CD8-positive, alpha-beta memory T cell (primary cell): ENCODE measurements at regions not wholly inside any gene's neighbourhood (a gene's known extent, or its start where the extent isn't known, plus 50 kb on each side); places are given as distances from the start of the nearest gene placed in this dataset.

ENCODE experiments used
- CTCF ChIA-PET: fragments of 350-600 bp; sonication (Branson Sonifier 250); formaldehyde crosslinking; loops from one replicate; lab custom pipeline; 2021; ENCODE audit warnings: antibody characterized with exemption; lab: Charles Lee
- POLR2A ChIA-PET: fragments of 350-600 bp; sonication (Branson Sonifier 250); formaldehyde crosslinking; loops from one replicate; lab custom pipeline; 2021; ENCODE audit warnings: antibody characterized with exemption; lab: Charles Lee
- DNase-seq, 5 donors: peaks; one replicate each; pipeline versions ENCODE4 v3.0.0 to v3.0.0-alpha.2; 2020 to 2022; ENCODE audit warnings: mixed read lengths in 1 of 5
- H3K27ac ChIP-seq: one replicate; pipeline ENCODE4 v1.7.0; 2013; ENCODE audit warnings: low read depth, mild to moderate bottlenecking, low read length, moderate library complexity
- H3K27me3 ChIP-seq: 2 replicates; pipeline ENCODE4 v1.7.0; 2013; ENCODE audit warnings: low read length, mild to moderate bottlenecking; ENCODE audit not compliant: insufficient read depth, poor library complexity, severe bottlenecking
- H3K36me3 ChIP-seq: 2 replicates; pipeline ENCODE4 v1.7.0; 2013; ENCODE audit warnings: mild to moderate bottlenecking, low read length, moderate library complexity; ENCODE audit not compliant: insufficient read depth
- H3K4me1 ChIP-seq: 2 replicates; pipeline ENCODE4 v1.7.0; 2013; ENCODE audit warnings: mild to moderate bottlenecking, low read length, moderate library complexity; ENCODE audit not compliant: insufficient read depth
- H3K4me3 ChIP-seq: 2 replicates; pipeline ENCODE4 v1.7.0; 2013; ENCODE audit warnings: mild to moderate bottlenecking, low read length
- H3K9me3 ChIP-seq: 2 replicates; pipeline ENCODE4 v1.7.0; 2013; ENCODE audit warnings: mild to moderate bottlenecking, low read length
- H3K27ac Mint-ChIP-seq, 8 donors: one replicate each; pipeline ENCODE4 v1.8.0; 2020 to 2021; ENCODE audit warnings: mixed read lengths in 8 of 8, mild to moderate bottlenecking in 6 of 8, inconsistent platforms in 3 of 8, moderate library complexity in 3 of 8
- H3K27me3 Mint-ChIP-seq, 2 donors: one replicate each; pipeline ENCODE4 v1.8.0; 2020 to 2021; ENCODE audit warnings: mixed read lengths in 2 of 2, mild to moderate bottlenecking in 1 of 2, moderate library complexity in 1 of 2
- H3K36me3 Mint-ChIP-seq, 3 donors: one replicate each; pipeline ENCODE4 v1.8.0; 2020 to 2021; ENCODE audit warnings: mixed read lengths in 3 of 3, inconsistent platforms in 1 of 3, mild to moderate bottlenecking in 1 of 3
- H3K4me1 Mint-ChIP-seq, 3 donors: one replicate each; pipeline ENCODE4 v1.8.0; 2020 to 2021; ENCODE audit warnings: mixed read lengths in 3 of 3, inconsistent platforms in 1 of 3, mild to moderate bottlenecking in 1 of 3
- H3K4me3 Mint-ChIP-seq, 7 donors: one replicate each; pipeline ENCODE4 v1.8.0; 2020 to 2021; ENCODE audit warnings: mixed read lengths in 7 of 7, mild to moderate bottlenecking in 6 of 7, moderate library complexity in 4 of 7, inconsistent platforms in 2 of 7
- H3K9me3 Mint-ChIP-seq, 5 donors: one replicate each; pipeline ENCODE4 v1.8.0; 2020 to 2022; ENCODE audit warnings: mixed read lengths in 5 of 5, mild to moderate bottlenecking in 3 of 5, moderate library complexity in 2 of 5, inconsistent platforms in 1 of 5

GRCh38 chr1:29984862-29985605 lies 738.4 kb downstream of the MATN1 start:
- Mint-ChIP-seq H3K36me3 (no peaks in the 10 kb centered on the region), H3K4me1 (no peaks in the 10 kb centered on the region), H3K27me3 (peaks cover 17 to 44% of the 10 kb centered on the region in 2 donors), H3K27ac (no peak overlapping the region), H3K9me3 (peaks cover 0 to 5% (median 0%) of the 10 kb centered on the region in 5 donors), H3K4me3 (no peak overlapping the region)
- no peaks in the 10 kb centered on the region for H3K4me1 ChIP-seq
- H3K9me3 ChIP-seq: no peaks in the 10 kb centered on the region
- no peak for DNase-seq
- no peak overlapping the region for H3K4me3 ChIP-seq
- H3K27me3 ChIP-seq: no peaks in the 10 kb centered on the region
- H3K36me3 ChIP-seq: no peaks in the 10 kb centered on the region
- CTCF ChIA-PET: no interaction called here
- H3K27ac ChIP-seq: no peak overlapping the region
- POLR2A ChIA-PET: no interaction called here

GRCh38 chr1:29984166-29984861 lies 739.1 kb downstream of the MATN1 start:
- H3K4me1 Mint-ChIP-seq: no peaks in the 10 kb centered on the region
- peaks cover 16 to 39% of the 10 kb centered on the region in 2 donors for H3K27me3 Mint-ChIP-seq
- Histone ChIP-seq H3K9me3 (no peaks in the 10 kb centered on the region), H3K27ac (no peak overlapping the region), H3K36me3 (no peaks in the 10 kb centered on the region), H3K4me3 (no peak overlapping the region), H3K27me3 (no peaks in the 10 kb centered on the region), H3K4me1 (no peaks in the 10 kb centered on the region)
- no peak overlapping the region for H3K4me3 Mint-ChIP-seq
- peaks cover 0 to 3% (median 0%) of the 10 kb centered on the region in 5 donors for H3K9me3 Mint-ChIP-seq
- no peak overlapping the region for H3K27ac Mint-ChIP-seq
- no peaks in the 10 kb centered on the region for H3K36me3 Mint-ChIP-seq
- DNase-seq: no peak
- ChIA-PET POLR2A (no interaction called here), CTCF (no interaction called here)

GRCh38 chr1:29983321-29983720 lies 740.1 kb downstream of the MATN1 start:
- H3K9me3 ChIP-seq: no peaks in the 10 kb centered on the region
- no peak for DNase-seq
- H3K9me3 Mint-ChIP-seq: peaks cover 0 to 3% (median 0%) of the 10 kb centered on the region in 5 donors
- no peak overlapping the region for H3K4me3 ChIP-seq
- no peak overlapping the region for H3K27ac Mint-ChIP-seq
- no peaks in the 10 kb centered on the region for H3K36me3 ChIP-seq
- H3K36me3 Mint-ChIP-seq: no peaks in the 10 kb centered on the region
- H3K4me3 Mint-ChIP-seq: no peak overlapping the region
- CTCF ChIA-PET: interaction anchor here (1.1 kb wide), 1 partner anchor 9 kb away, joined by 3 read pairs; no protein-coding TSS in a partner anchor
- POLR2A ChIA-PET: no interaction called here
- H3K27ac ChIP-seq: no peak overlapping the region
- H3K4me1 ChIP-seq: no peaks in the 10 kb centered on the region
- H3K27me3 ChIP-seq: no peaks in the 10 kb centered on the region
- H3K27me3 Mint-ChIP-seq: peaks cover 14 to 39% of the 10 kb centered on the region in 2 donors
- H3K4me1 Mint-ChIP-seq: no peaks in the 10 kb centered on the region

GRCh38 chr1:29981586-29982239 lies 741.7 kb downstream of the MATN1 start:
- DNase-seq: no peak
- Histone ChIP-seq H3K4me1 (no peaks in the 10 kb centered on the region), H3K9me3 (no peaks in the 10 kb centered on the region), H3K4me3 (no peak overlapping the region), H3K27ac (no peak overlapping the region), H3K36me3 (no peaks in the 10 kb centered on the region), H3K27me3 (no peaks in the 10 kb centered on the region)
- no peaks in the 10 kb centered on the region for H3K36me3 Mint-ChIP-seq
- H3K9me3 Mint-ChIP-seq: peaks cover 0 to 9% (median 6%) of the 10 kb centered on the region in 5 donors
- H3K27ac Mint-ChIP-seq: no peak overlapping the region
- H3K27me3 Mint-ChIP-seq: peaks cover 11 to 36% of the 10 kb centered on the region in 2 donors
- H3K4me3 Mint-ChIP-seq: no peak overlapping the region
- ChIA-PET POLR2A (no interaction called here), CTCF (no interaction called here)
- no peaks in the 10 kb centered on the region for H3K4me1 Mint-ChIP-seq

- Histone ChIP-seq H3K36me3 (no peaks in the 10 kb centered on the region), H3K27me3 (no peaks in the 10 kb centered on the region), H3K27ac (no peak overlapping the region), H3K4me1 (no peaks in the 10 kb centered on the region), H3K9me3 (no peaks in the 10 kb centered on the region), H3K4me3 (no peak overlapping the region)
- Mint-ChIP-seq H3K9me3 (peaks cover 0 to 15% (median 4%) of the 10 kb centered on the region in 5 donors), H3K27ac (no peak overlapping the region), H3K4me3 (no peak overlapping the region), H3K4me1 (no peaks in the 10 kb centered on the region), H3K36me3 (no peaks in the 10 kb centered on the region), H3K27me3 (peaks cover 7 to 15% of the 10 kb centered on the region in 2 donors)
- ChIA-PET CTCF (no interaction called here), POLR2A (no interaction called here)
- DNase-seq: no peak
Observed at GRCh38 chr1:29977550-29977949, 741.2 kb downstream of the PTPRU start.

- Mint-ChIP-seq H3K27me3 (peaks cover 4 to 10% of the 10 kb centered on the region in 2 donors), H3K4me3 (no peak overlapping the region), H3K27ac (no peak overlapping the region), H3K36me3 (no peaks in the 10 kb centered on the region), H3K4me1 (no peaks in the 10 kb centered on the region), H3K9me3 (peaks cover 0 to 17% (median 4%) of the 10 kb centered on the region in 5 donors)
- Histone ChIP-seq H3K27ac (no peak overlapping the region), H3K27me3 (no peaks in the 10 kb centered on the region), H3K9me3 (no peaks in the 10 kb centered on the region), H3K36me3 (no peaks in the 10 kb centered on the region), H3K4me1 (no peaks in the 10 kb centered on the region), H3K4me3 (no peak overlapping the region)
- ChIA-PET POLR2A (no interaction called here), CTCF (no interaction called here)
- DNase-seq: no peak
Observed at GRCh38 chr1:29975036-29975694, 738.8 kb downstream of the PTPRU start.

GRCh38 chr1:29974316-29974724 lies 738.0 kb downstream of the PTPRU start:
- no peak overlapping the region for H3K27ac Mint-ChIP-seq
- POLR2A ChIA-PET: no interaction called here
- H3K4me3 Mint-ChIP-seq: no peak overlapping the region
- CTCF ChIA-PET: no interaction called here
- peaks cover 4 to 10% of the 10 kb centered on the region in 2 donors for H3K27me3 Mint-ChIP-seq
- H3K36me3 Mint-ChIP-seq: no peaks in the 10 kb centered on the region
- H3K4me1 Mint-ChIP-seq: no peaks in the 10 kb centered on the region
- H3K4me3 ChIP-seq: no peak overlapping the region
- H3K27ac ChIP-seq: no peak overlapping the region
- peaks cover 0 to 15% (median 4%) of the 10 kb centered on the region in 5 donors for H3K9me3 Mint-ChIP-seq
- H3K36me3 ChIP-seq: no peaks in the 10 kb centered on the region
- DNase-seq: no peak
- no peaks in the 10 kb centered on the region for H3K4me1 ChIP-seq
- H3K27me3 ChIP-seq: no peaks in the 10 kb centered on the region
- no peaks in the 10 kb centered on the region for H3K9me3 ChIP-seq
